Upper lobe of left lung (tissue), 4 donors: ENCODE measurements at regions not wholly inside any gene's neighbourhood (a gene's known extent, or its start where the extent isn't known, plus 50 kb on each side); places are given as distances from the start of the nearest gene placed in this dataset.

Experiments
- POLR2AphosphoS5 ChIP-seq, 2 donors: sonication (generic); formaldehyde crosslinking; IDR thresholded peaks; one replicate each; pipeline ENCODE4 v1.5.1; 2017; ENCODE audit warnings: antibody characterized with exemption in 2 of 2
- TF ChIP-seq, protein P1 (sequence below), 6 experiments: fragments of 450-650 bp in 4 of 6; fragments of 200-600 bp in 2 of 6; sonication (generic) in 2 of 6; IDR thresholded peaks; one replicate each; pipeline ENCODE4 v1.5.1; 2016 to 2019; ENCODE audit warnings: antibody characterized with exemption in 6 of 6

DNA sequence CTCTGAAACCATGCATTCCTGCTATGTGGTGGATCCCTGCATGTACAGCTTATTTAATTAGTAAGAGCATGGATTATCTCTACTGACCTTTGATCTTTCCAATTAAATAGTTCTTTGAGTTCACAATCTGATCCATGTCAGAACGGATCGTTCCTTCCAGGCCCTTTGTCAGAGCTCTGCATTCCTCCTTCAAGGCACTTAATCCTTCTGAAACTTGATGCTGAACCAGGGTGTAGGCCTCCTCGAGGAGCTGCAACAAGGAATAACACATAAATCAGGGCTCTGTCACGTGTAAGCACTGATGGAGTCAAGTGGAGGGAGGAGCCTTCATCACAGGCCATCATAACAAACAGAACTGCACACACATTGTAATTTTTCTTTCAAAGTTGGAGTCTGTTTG is 68.4 kb upstream of the EDEM3 start:
- no peak for TF ChIP-seq POLR2AphosphoS5 (IDR thresholded peaks at IDR 0.05)
- TF ChIP-seq, protein P1, sequence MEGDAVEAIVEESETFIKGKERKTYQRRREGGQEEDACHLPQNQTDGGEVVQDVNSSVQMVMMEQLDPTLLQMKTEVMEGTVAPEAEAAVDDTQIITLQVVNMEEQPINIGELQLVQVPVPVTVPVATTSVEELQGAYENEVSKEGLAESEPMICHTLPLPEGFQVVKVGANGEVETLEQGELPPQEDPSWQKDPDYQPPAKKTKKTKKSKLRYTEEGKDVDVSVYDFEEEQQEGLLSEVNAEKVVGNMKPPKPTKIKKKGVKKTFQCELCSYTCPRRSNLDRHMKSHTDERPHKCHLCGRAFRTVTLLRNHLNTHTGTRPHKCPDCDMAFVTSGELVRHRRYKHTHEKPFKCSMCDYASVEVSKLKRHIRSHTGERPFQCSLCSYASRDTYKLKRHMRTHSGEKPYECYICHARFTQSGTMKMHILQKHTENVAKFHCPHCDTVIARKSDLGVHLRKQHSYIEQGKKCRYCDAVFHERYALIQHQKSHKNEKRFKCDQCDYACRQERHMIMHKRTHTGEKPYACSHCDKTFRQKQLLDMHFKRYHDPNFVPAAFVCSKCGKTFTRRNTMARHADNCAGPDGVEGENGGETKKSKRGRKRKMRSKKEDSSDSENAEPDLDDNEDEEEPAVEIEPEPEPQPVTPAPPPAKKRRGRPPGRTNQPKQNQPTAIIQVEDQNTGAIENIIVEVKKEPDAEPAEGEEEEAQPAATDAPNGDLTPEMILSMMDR (IDR thresholded peaks at IDR 0.05), result no peak
